ENCODE measurements at regions not wholly inside any gene's neighbourhood (a gene's known extent, or its start where the extent isn't known, plus 50 kb on each side); places are given as distances from the start of the nearest gene placed in this dataset.

DNA sequence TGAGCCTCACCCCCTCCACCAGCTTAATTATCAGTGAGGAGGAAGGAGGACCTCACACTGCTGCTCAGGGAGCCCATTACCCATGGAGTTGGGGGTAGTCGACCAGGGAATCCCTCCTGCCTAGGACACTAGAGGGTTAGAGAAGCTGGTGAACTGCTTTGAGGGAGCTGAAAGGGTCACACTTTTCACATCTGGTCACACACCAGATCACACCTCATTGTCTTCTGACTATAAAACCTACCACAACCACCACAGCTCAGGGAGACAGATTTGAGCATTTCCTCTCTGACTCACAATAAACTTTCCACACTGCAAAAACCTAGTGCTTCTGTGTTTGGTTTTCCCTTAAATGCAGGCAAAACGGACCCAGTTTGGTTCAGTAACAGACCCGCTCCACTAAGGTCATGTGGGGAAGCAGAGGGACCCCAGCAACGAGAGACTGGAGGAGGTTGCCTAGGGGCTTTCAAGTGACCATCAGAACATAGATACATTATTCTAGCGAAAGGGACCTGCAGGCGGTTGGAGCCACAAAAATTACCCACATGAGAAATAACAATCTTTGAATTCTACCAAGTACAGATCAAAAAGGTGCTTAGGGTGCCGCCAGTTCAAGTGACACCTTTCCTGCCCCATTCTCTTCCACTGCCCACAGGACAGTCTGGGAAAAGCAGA, 151.4 kb upstream of the AVPR1A start:
- TF ChIP-seq, protein P1, sequence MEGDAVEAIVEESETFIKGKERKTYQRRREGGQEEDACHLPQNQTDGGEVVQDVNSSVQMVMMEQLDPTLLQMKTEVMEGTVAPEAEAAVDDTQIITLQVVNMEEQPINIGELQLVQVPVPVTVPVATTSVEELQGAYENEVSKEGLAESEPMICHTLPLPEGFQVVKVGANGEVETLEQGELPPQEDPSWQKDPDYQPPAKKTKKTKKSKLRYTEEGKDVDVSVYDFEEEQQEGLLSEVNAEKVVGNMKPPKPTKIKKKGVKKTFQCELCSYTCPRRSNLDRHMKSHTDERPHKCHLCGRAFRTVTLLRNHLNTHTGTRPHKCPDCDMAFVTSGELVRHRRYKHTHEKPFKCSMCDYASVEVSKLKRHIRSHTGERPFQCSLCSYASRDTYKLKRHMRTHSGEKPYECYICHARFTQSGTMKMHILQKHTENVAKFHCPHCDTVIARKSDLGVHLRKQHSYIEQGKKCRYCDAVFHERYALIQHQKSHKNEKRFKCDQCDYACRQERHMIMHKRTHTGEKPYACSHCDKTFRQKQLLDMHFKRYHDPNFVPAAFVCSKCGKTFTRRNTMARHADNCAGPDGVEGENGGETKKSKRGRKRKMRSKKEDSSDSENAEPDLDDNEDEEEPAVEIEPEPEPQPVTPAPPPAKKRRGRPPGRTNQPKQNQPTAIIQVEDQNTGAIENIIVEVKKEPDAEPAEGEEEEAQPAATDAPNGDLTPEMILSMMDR (IDR thresholded peaks at IDR 0.05): no peak
- TF ChIP-seq, protein P2, sequence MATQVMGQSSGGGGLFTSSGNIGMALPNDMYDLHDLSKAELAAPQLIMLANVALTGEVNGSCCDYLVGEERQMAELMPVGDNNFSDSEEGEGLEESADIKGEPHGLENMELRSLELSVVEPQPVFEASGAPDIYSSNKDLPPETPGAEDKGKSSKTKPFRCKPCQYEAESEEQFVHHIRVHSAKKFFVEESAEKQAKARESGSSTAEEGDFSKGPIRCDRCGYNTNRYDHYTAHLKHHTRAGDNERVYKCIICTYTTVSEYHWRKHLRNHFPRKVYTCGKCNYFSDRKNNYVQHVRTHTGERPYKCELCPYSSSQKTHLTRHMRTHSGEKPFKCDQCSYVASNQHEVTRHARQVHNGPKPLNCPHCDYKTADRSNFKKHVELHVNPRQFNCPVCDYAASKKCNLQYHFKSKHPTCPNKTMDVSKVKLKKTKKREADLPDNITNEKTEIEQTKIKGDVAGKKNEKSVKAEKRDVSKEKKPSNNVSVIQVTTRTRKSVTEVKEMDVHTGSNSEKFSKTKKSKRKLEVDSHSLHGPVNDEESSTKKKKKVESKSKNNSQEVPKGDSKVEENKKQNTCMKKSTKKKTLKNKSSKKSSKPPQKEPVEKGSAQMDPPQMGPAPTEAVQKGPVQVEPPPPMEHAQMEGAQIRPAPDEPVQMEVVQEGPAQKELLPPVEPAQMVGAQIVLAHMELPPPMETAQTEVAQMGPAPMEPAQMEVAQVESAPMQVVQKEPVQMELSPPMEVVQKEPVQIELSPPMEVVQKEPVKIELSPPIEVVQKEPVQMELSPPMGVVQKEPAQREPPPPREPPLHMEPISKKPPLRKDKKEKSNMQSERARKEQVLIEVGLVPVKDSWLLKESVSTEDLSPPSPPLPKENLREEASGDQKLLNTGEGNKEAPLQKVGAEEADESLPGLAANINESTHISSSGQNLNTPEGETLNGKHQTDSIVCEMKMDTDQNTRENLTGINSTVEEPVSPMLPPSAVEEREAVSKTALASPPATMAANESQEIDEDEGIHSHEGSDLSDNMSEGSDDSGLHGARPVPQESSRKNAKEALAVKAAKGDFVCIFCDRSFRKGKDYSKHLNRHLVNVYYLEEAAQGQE (IDR thresholded peaks at IDR 0.05; ENCODE audit: insufficient read depth in 1 of 2, low read depth in 2 of 2, low read length in 1 of 2): no peak
